MM.1S (cell line): ENCODE measurements at regions not wholly inside any gene's neighbourhood (a gene's known extent, or its start where the extent isn't known, plus 50 kb on each side); places are given as distances from the start of the nearest gene placed in this dataset.

ENCODE experiments used
- CTCF ChIP-seq: fragments of 300-600 bp; sonication (generic); IDR thresholded peaks from 2 replicates; pipeline ENCODE4 v1.5.1; 2016; ENCODE audit warnings: antibody characterized with exemption, low read length, mixed read lengths
- EZH2phosphoT487 ChIP-seq: fragments of 300-600 bp; sonication (generic); IDR thresholded peaks from 2 replicates; pipeline ENCODE4 v1.6.1; 2018; ENCODE audit warnings: antibody characterized with exemption, low read length

- TF ChIP-seq EZH2phosphoT487 (no peak), CTCF (no peak)
Measured at GRCh38 chr1:244186372-244186771, 135.3 kb downstream of the ZBTB18 start.
